Left lobe of liver (tissue), 2 donors: ENCODE measurements at regions not wholly inside any gene's neighbourhood (a gene's known extent, or its start where the extent isn't known, plus 50 kb on each side); places are given as distances from the start of the nearest gene placed in this dataset.
"Not testable (repeated sequence)": the region's sequence is repeated elsewhere in the genome, so short reads cannot be mapped to it uniquely, and the experiment has no call there.

Source experiments
- ATAC-seq: fragments of 200-7000 bp; cut with Tn5 transposase; one replicate; pipeline ENCODE4 v1.9.1; 2020; ENCODE audit warnings: mild to moderate bottlenecking, moderate library complexity
- DNase-seq: peaks from one replicate; pipeline ENCODE4 v3.0.0-alpha.2; 2020; ENCODE audit warnings: low spot score
- donor health status: DM: no; HTN: no; CAD: no; lungs with moderate emphysema.
- donor health status: DM: no; HTN: yes; CAD: no.

- ATAC-seq (no peak), DNase-seq (no peak)
These were observed 87.1 kb upstream of the KCNA1 start for GRCh38 chr12:4822572-4822971.

- no peak for DNase-seq
- ATAC-seq, result no peak
These were observed 85.3 kb upstream of the KCNA1 start for GRCh38 chr12:4824380-4824779.

GRCh38 chr12:4825011-4825858 is 84.5 kb upstream of the KCNA1 start:
- DNase-seq, result no peak
- ATAC-seq, result no peak

GRCh38 chr12:4826909-4827308 is 82.8 kb upstream of the KCNA1 start:
- DNase-seq (no peak), ATAC-seq (no peak)

- no peak for DNase-seq
- ATAC-seq, result no peak
These were observed 81.5 kb upstream of the KCNA1 start for GRCh38 chr12:4828176-4828575.

GRCh38 chr12:4829161-4829792 is 80.4 kb upstream of the KCNA1 start:
- no peak for DNase-seq
- no peak for ATAC-seq

- ATAC-seq (no peak), DNase-seq (no peak)
These were observed 79.9 kb upstream of the KCNA1 start for GRCh38 chr12:4829793-4830162.

GRCh38 chr12:4830556-4831210 is 79.0 kb upstream of the KCNA1 start:
- no peak for ATAC-seq
- no peak for DNase-seq

- no peak for ATAC-seq
These were observed 76.7 kb upstream of the KCNA1 start for GRCh38 chr12:4833053-4833452.

GRCh38 chr12:4833524-4833923 is 76.2 kb upstream of the KCNA1 start:
- ATAC-seq, result no peak
- DNase-seq, result no peak

More at GRCh38 chr12:4833053-4833452, 76.7 kb upstream of the KCNA1 start:
- DNase-seq, result no peak

GRCh38 chr12:4842401-4842800 is 67.3 kb upstream of the KCNA1 start:
- ATAC-seq, DNase-seq: not testable (repeated sequence)

- no peak for ATAC-seq
- no peak for DNase-seq
These were observed 65.8 kb upstream of the KCNA1 start for GRCh38 chr12:4843907-4844306.

- no peak for ATAC-seq
These were observed 62.0 kb upstream of the KCNA1 start for GRCh38 chr12:4847713-4848112.

GRCh38 chr12:4849115-4849541 is 60.6 kb upstream of the KCNA1 start:
- no peak for DNase-seq
- peak; percentile 83 for ATAC-seq

More at GRCh38 chr12:4847713-4848112, 62.0 kb upstream of the KCNA1 start:
- DNase-seq, result no peak

- ATAC-seq (no peak), DNase-seq (no peak)
These were observed 59.8 kb upstream of the KCNA1 start for GRCh38 chr12:4849795-4850345.

- DNase-seq (no peak), ATAC-seq (no peak)
These were observed 58.8 kb upstream of the KCNA1 start for GRCh38 chr12:4850857-4851380.

GRCh38 chr12:4852308-4852707 is 57.4 kb upstream of the KCNA1 start:
- DNase-seq, result no peak
- ATAC-seq, result no peak

GRCh38 chr12:4852911-4853310 is 56.8 kb upstream of the KCNA1 start:
- DNase-seq, result no peak
- ATAC-seq, result no peak

GRCh38 chr12:4855121-4855924 is 54.4 kb upstream of the KCNA1 start:
- peak; percentile 75 for ATAC-seq
- no peak for DNase-seq

GRCh38 chr12:4856596-4856995 is 53.1 kb upstream of the KCNA1 start:
- no peak for ATAC-seq
- no peak for DNase-seq
